Colonic mucosa (tissue), 4 donors: ENCODE measurements at regions not wholly inside any gene's neighbourhood (a gene's known extent, or its start where the extent isn't known, plus 50 kb on each side); places are given as distances from the start of the nearest gene placed in this dataset.

Source experiments
- DNase-seq: peaks from one replicate; pipeline ENCODE4 v3.0.0-alpha.2; 2020
- H3K27ac ChIP-seq: fragments of 200-600 bp; one replicate; pipeline ENCODE4 v1.8.0; 2021
- H3K27me3 ChIP-seq: fragments of 200-600 bp; one replicate; pipeline ENCODE4 v1.8.0; 2021
- H3K36me3 ChIP-seq: fragments of 200-600 bp; one replicate; pipeline ENCODE4 v1.8.0; 2021
- H3K4me1 ChIP-seq: fragments of 200-600 bp; one replicate; pipeline ENCODE4 v1.8.0; 2021; ENCODE audit warnings: mild to moderate bottlenecking
- H3K4me3 ChIP-seq: fragments of 200-600 bp; one replicate; pipeline ENCODE4 v1.8.0; 2021
- H3K9ac ChIP-seq, 2 donors: one replicate each; pipeline ENCODE4 v1.7.0; 2013; ENCODE audit warnings: control low read depth in 2 of 2, low read depth in 2 of 2, low read length in 2 of 2
- H3K9me3 ChIP-seq: fragments of 200-600 bp; one replicate; pipeline ENCODE4 v1.8.0; 2021
- intact Hi-C: fragments of 100-400 bp; cut with DNase I; formaldehyde crosslinking; loops from one replicate; pipeline ENCODE4 v1.14.1; 2022
- TF ChIP-seq, protein P1 (sequence below): fragments of 200-600 bp; IDR thresholded peaks from one replicate; pipeline ENCODE4 v1.8.0; 2022; ENCODE audit warnings: antibody characterized with exemption, mild to moderate bottlenecking
- donor health status: healthy.
- donor health status: DM: no; HTN: no; CAD: no.
- donor health status: DM: no; HTN: no; CAD: no.

DNA sequence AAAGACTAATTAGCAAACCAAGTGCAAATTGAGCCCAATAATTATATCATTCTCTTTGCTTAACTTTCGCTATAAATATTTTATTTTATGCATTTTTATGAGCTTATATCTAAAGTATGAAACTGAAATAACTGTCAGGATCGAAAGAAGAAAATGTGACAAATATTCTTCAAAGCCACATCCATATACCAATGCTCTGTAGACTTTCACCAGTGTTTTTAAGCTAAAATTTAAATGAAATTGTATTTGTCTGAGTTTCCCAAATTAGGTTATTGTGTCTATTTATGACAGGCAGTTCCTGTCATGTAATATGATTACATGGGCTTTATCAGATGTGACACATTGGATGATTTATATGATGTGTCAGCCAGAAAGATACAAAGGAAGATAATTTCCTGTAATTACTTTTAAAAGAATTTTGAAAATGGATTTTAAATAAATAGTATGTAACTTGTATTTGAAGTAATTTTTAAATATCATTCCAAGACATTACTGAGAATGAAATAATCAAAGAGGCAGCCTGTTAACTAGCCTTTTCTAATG, 317.9 kb upstream of the KLF6 start:
- H3K4me3 ChIP-seq: no peak overlapping the region
- H3K4me1 ChIP-seq: no peaks in the 10 kb centered on the region
- no peaks in the 10 kb centered on the region for H3K36me3 ChIP-seq
- H3K9ac ChIP-seq: no peak overlapping the region
- H3K27ac ChIP-seq: no peak overlapping the region
- TF ChIP-seq, protein P1, sequence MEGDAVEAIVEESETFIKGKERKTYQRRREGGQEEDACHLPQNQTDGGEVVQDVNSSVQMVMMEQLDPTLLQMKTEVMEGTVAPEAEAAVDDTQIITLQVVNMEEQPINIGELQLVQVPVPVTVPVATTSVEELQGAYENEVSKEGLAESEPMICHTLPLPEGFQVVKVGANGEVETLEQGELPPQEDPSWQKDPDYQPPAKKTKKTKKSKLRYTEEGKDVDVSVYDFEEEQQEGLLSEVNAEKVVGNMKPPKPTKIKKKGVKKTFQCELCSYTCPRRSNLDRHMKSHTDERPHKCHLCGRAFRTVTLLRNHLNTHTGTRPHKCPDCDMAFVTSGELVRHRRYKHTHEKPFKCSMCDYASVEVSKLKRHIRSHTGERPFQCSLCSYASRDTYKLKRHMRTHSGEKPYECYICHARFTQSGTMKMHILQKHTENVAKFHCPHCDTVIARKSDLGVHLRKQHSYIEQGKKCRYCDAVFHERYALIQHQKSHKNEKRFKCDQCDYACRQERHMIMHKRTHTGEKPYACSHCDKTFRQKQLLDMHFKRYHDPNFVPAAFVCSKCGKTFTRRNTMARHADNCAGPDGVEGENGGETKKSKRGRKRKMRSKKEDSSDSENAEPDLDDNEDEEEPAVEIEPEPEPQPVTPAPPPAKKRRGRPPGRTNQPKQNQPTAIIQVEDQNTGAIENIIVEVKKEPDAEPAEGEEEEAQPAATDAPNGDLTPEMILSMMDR: no peak
- no peaks in the 10 kb centered on the region for H3K27me3 ChIP-seq
- no peak for DNase-seq
- H3K9me3 ChIP-seq: no peaks in the 10 kb centered on the region
- intact Hi-C loops: no loop called here

DNA sequence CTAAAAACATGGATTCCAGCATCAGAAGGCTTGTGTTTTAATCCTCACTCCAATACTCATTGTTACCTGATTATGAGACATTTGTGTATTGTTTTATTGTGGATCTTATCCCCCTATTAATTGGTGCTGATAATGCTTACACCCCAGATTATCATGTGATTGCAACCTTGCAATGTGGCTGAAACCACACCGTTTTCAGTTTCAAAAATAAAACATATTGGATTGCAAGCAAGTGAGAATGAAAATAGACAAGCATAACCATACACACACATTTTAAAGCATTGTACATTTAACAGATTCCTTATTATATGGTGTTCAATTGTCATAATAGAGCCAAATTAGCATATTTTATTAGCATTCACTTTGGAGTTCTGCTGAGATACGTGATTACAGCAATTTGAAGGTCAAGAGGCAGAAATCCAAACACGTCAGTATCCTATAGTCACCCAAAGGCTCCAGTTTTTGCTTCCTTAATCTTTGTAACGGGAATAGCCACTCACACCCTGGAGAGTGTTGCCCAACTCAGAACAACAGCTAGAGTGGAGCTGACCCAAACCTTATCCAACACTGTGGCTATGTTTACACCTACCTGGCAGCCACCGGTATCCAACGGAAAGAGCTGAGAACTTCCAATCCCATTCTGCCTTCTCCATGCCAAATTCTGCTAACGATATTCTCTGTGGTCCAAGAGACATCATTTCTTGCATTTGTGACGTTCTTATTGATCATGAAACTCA, 317.1 kb upstream of the KLF6 start:
- H3K36me3 ChIP-seq: no peaks in the 10 kb centered on the region
- intact Hi-C loops: no loop called here
- H3K27me3 ChIP-seq: no peaks in the 10 kb centered on the region
- TF ChIP-seq, protein P1: no peak
- no peak overlapping the region for H3K9ac ChIP-seq
- no peak overlapping the region for H3K27ac ChIP-seq
- H3K4me3 ChIP-seq: no peak overlapping the region
- no peaks in the 10 kb centered on the region for H3K4me1 ChIP-seq
- no peak for DNase-seq
- H3K9me3 ChIP-seq: no peaks in the 10 kb centered on the region

DNA sequence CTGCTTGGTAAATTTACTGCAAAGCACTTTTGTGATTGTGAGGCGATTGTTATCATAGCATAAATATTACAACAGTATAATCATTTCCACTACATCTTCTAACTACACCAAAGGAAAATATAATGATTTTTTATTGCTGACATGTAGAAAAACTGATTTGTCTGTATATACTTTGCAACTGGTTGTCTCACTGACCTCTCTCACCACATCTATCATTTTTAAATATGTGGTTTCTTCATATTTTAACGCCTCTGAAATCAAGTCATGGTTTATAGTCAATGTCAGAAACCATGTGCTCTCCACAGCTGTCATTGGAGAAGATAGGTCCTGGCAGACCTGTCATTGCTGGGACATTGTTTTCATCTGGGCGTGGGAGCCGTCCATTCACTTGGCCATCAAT, 315.4 kb upstream of the KLF6 start:
- no peak overlapping the region for H3K27ac ChIP-seq
- no peak overlapping the region for H3K9ac ChIP-seq
- H3K4me3 ChIP-seq: no peak overlapping the region
- TF ChIP-seq, protein P1: no peak
- no peaks in the 10 kb centered on the region for H3K27me3 ChIP-seq
- H3K36me3 ChIP-seq: no peaks in the 10 kb centered on the region
- intact Hi-C loops: no loop called here
- no peak for DNase-seq
- no peaks in the 10 kb centered on the region for H3K9me3 ChIP-seq
- no peaks in the 10 kb centered on the region for H3K4me1 ChIP-seq

DNA sequence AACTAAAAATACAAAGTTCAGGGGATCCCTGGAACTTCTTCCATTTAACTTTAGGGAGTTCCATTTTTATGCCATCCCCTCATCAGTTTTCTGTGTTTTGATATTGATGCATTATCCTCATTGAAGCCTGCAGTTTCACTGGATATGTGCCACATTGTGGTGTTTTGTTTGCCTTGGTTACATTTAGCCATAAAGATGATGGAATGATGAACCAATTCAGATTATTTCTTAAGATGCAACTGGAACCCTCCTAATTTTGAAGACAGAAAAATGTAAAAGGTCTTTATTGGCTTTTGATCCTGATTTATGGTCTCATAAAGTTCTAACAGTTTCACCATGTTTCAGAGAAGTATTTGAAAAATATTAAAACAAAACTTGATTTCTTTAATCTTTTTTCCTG, 314.2 kb upstream of the KLF6 start:
- H3K27me3 ChIP-seq: no peaks in the 10 kb centered on the region
- H3K27ac ChIP-seq: no peak overlapping the region
- intact Hi-C loops: no loop called here
- H3K9ac ChIP-seq: no peak overlapping the region
- H3K36me3 ChIP-seq: no peaks in the 10 kb centered on the region
- no peaks in the 10 kb centered on the region for H3K4me1 ChIP-seq
- no peak for DNase-seq
- H3K9me3 ChIP-seq: no peaks in the 10 kb centered on the region
- TF ChIP-seq, protein P1: no peak
- H3K4me3 ChIP-seq: no peak overlapping the region

DNA sequence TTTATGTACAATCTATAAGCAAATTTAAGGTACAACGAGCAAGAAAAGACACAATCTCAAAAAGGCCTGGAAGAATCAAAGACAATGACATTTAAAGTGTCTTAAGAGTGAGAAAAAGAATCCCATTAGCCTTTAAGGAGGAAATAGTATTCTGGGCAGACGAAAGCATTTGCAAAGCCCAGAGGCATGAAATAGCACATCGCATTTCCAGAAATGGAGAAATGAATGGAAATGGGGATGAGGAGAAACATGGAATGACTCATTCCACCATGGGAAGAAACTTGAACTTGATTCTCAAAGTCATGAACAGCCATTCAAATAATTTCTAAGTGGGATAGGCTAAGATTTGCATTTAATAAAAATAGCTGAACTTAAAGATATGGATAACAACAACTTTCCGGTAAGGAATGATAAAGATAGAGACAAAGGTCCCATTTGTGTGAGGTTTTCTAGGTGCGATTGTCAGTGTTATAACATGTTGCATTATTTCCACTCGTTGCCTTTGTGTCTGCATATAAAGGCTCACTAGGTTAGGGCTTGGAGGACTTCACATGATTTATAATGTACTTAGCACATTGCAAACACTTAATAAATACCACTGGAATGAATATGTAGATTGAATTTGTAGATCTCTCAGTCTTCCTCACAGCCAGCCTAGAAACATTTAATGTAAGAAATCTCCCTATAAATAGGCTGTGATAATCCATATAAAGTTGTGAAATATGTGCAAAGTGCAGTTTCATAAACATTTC, 310.3 kb upstream of the KLF6 start:
- H3K4me3 ChIP-seq: no peak overlapping the region
- no peak overlapping the region for H3K9ac ChIP-seq
- intact Hi-C loops: no loop called here
- no peaks in the 10 kb centered on the region for H3K27me3 ChIP-seq
- DNase-seq: no peak
- H3K4me1 ChIP-seq: no peaks in the 10 kb centered on the region
- H3K9me3 ChIP-seq: no peaks in the 10 kb centered on the region
- H3K27ac ChIP-seq: no peak overlapping the region
- H3K36me3 ChIP-seq: no peaks in the 10 kb centered on the region
- TF ChIP-seq, protein P1: no peak
